NCI-H187 (cell line): ENCODE measurements at regions not wholly inside any gene's neighbourhood (a gene's known extent, or its start where the extent isn't known, plus 50 kb on each side); places are given as distances from the start of the nearest gene placed in this dataset.
A peak's percentile ranks its signal among the peaks of the same experiment; 100 is the strongest.

Source experiments
- DNase-seq, 2 experiments: peaks; one replicate each; lab custom pipeline; 2025; lab: John Stamatoyannopoulos, UW

DNA sequence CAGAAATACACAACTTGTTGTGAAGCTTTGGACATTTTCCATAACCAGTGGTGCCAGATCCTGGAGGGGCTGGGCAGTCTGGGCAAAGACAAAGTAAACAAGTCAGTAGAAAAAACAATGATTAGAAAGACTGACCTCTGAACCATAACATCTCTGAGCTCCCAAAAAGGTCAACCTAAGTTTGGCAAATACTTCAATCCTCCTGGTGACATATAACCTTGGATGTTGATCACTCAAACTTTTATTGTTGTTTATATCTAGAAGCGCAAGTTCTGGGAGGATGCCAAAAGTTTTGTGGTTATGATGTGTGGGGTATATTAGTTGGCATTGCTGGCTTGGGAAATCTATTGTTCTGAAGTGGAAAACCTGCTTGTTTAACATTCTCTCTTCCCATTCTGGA, 257.7 kb downstream of the DIPK2A start:
- no peak for DNase-seq

- DNase-seq = no peak
These were observed 258.3 kb downstream of the DIPK2A start for GRCh38 chr3:144229953-144230352.

GRCh38 chr3:144235489-144235888, 263.9 kb downstream of the DIPK2A start:
- no peak for DNase-seq

- DNase-seq = no peak
These were observed 265.7 kb downstream of the DIPK2A start for GRCh38 chr3:144237351-144237750.

GRCh38 chr3:144241404-144241803, 269.8 kb downstream of the DIPK2A start:
- no peak for DNase-seq

DNA sequence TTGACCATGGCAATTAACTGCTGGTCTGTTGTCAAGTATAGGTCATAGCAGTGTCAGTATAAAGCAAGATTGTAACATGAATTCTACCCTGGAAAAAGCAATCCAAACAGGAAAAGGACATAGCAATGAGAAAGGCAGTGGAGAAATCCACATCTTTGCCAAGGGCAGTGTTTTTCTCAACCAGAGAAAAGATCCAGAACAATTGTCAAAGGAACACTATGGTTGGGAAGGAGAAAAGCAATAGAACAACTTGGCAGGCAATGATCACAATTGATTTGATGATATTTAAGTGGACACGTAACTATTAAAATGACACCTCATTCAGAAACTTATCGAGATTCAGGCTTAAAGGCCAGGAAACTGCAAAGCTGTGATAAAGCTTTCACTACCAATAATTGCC, 271.1 kb downstream of the DIPK2A start:
- DNase-seq = no peak

GRCh38 chr3:144244662-144245061, 273.0 kb downstream of the DIPK2A start:
- DNase-seq = no peak

DNA sequence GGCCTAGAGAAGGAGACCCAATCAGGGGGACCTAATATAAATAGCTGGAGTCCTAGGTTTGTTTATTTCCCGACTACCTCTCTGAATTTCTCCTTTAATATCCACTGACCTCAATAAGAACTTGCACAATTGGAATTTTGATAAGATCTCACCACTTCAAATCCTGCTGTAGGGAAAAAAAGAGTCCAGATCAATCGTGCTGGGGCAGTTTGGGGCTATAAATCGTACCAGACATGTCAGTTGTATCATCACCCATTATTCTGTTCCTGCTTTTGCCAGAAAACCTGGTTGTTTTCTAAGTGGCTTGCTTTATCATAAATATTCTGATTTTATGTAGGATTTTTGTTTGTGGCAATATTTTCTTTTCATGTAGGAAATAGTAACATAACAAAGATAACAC, 281.3 kb downstream of the DIPK2A start:
- DNase-seq = no peak

GRCh38 chr3:144257381-144257780, 285.8 kb downstream of the DIPK2A start:
- DNase-seq = no peak

GRCh38 chr3:144259267-144259666, 287.6 kb downstream of the DIPK2A start:
- peak; percentile 57 to 60 for DNase-seq

DNA sequence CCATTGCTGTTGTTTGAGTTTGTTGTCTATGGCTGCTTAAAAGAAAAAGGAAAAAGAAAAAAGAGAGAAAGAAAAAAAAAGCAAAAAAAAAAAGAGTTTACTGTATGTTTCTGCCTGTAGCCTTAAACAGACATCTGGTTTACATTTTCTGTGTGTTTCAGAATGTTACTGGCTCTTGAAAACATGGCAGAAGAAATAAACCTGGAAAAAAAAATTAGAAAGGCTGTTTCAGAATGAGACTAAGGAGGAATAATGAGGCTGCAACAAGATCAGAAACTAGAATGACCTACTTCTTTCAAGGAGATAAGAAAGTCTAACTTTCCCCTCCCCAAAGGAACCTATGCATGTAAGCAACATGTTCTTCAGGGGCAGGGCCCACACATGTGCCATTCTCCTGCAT, 292.1 kb downstream of the DIPK2A start:
- no peak for DNase-seq

- DNase-seq = no peak
These were observed 292.7 kb downstream of the DIPK2A start for GRCh38 chr3:144264350-144264749.

DNA sequence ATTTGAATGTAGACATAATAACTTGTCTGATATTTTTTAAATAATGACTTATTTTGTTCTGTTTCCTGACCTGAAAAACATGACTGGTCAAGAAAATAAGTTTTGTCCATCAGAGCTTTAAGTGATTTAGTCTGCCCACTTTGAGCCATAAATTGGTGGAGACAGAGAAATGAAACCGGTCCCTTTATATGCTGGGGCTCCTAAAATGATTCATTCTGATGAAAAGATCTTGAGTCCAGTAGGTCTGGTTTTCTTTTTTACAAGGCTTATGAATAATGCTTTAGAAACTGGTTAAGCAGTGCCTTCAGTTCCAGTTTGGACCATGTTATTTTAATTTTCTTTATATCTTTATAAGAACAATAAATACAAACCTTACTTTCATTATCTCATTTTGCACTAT, 293.2 kb downstream of the DIPK2A start:
- DNase-seq = no peak

DNA sequence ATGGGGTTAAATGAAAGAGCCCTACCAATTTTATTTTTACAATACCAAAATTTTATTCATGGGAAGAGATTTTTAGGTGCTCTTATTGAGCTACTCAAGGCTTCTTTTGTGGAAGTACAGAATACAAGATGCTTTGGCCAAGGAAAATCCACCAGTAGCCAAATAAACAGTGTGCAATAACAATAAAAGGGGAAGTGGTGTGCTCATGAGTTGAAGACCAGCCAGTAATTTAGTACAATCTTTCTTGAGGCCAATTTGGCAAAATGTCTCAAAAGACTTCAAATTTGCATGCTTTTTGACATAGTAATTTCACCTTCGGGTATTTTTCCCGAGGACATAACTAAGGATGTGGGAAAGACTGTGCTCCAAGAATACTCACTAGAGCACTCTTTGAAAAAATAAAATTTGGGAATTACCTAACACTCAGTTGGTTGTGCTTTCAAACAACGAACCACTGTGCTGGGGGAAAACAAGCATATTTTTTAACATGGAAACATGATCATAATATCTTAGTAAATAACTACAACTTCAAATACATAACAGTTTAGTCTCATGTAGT, 294.0 kb downstream of the DIPK2A start:
- no peak for DNase-seq

DNA sequence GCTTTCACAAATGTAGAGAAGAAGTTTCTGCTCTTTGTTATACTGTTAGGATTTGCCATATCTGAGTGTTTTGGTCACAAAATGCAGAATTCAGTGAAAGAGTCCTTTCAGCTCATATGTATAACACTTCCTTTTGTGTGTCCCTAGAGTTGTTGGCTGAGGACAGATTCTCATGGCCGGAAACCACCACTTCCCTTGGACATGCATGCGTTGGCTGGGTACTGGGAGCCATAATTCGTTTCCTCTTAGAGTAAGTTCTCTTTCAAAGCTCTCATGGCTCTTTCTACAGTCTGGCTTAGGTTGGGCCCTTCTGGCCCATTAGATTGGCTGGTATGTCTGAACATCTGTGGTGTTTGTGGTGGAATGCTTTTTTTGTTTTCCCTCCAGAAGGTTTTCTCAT, 298.5 kb downstream of the DIPK2A start:
- no peak for DNase-seq

- peak; percentile 15 to 69 for DNase-seq
These were observed 301.1 kb downstream of the DIPK2A start for GRCh38 chr3:144272680-144273079.

- DNase-seq = no peak
These were observed 302.0 kb downstream of the DIPK2A start for GRCh38 chr3:144273601-144274000.

DNA sequence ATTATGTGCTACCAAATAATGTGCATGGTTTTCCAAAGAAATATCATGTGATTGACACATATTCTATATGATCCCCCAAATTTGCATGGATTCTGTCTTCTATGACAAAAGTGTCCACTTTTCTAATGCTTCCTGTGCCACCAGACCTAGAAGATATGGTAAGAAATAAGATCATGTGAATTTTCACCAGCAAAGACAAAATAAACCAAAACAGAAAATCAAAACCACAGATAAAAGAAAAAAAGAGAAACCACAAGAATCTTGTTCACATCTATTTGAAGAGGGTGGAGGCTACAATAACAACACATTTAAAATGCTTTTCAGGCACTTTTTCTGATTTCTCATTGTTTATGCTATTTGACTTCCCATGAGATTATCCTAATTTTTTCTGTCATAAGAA, 303.4 kb downstream of the DIPK2A start:
- DNase-seq = no peak

DNA sequence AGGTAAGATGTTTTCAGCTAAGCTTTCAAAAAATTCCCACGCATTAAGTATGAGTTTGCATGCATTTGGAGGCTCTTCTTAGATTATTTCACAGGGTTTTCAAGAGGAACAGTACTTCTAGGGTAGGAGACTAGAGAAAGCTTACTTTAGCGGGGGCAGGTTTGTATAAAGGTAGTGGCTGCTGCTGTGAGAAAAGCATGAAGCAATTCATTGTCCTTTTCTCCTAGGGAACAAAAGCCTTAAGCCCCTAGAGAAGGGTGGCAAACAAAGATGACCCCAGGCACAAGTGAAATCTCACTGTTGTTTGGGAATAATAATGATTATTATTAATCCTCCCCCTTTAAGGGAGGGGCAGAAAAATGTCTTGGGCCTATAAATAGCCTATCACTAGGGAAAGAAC, 310.7 kb downstream of the DIPK2A start:
- no peak for DNase-seq

GRCh38 chr3:144286235-144286910, 314.8 kb downstream of the DIPK2A start:
- no peak for DNase-seq

DNA sequence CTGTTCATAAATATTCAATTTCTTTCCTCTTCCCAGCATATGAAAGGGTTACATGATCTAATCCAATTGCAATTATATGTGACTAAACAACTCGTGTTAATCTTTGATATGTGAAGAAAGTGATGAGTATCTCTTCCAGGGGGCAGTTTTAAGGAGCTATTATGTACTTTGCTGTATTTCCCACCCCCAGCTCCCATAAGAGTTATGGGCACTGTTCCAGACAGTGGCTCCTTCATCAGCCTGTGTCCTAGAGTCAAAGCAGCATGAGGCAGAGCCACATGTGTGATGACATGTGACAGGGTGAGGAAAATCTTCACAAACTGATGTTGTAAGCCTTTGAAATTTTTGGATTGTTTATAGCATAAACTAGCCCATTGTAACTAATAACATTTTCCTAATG, 315.4 kb downstream of the DIPK2A start:
- no peak for DNase-seq

DNA sequence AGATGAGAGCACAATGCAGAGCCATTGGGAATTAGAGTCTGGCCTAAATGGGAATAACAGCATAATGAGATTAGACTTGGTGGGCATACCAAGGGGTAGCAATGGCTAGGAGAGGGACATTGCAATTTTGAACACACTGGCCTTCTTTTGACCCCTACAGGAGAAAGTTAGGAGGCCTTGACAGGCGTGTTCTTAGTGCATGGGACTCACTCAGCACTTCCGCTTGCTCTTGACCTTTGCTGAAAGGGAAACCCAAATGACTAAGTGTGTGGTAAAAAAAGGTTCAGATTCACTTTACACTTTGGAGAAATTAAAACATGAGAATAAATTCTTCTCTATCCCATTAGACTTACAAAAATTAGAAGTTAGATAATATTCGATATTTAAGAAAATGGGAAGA, 317.4 kb downstream of the DIPK2A start:
- no peak for DNase-seq

DNA sequence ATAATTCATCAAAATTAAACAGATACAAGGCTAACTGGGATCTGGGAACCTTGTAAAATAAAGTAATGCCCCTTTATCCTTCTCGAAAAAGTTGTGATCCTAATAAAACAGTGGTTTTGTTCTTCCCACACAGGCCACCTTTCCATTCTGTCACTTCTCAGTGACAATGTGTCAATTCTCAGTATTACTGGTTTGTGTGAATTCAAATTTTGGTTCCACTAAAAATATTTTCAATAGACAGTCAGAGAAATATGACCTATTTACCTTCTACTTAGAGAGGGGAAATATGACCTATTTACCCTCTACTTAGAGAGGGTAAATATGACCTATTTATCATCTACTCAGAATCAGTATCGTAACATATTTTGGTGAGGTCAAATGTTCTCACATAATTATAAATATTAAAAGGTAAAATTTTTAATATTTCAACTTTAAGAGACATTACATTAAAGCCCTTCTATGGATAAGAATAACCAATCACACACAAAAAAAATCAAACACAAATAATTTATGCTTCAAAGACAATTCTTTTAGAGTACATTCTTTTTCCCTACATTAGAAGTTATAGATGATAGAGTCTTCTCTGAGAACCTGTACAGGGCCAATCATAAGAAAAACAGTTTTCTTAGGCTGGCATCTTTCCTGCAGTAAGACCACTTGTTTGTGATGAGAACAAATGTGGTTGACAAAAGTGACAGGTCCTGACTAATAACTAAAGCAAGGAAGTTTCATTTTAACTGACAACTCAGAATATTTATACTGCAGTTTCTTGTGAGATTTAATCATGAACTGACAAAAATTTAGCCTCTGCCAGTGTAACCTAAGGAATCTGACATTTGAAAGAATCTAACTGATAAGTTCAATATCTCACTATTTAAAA, 323.3 kb downstream of the DIPK2A start:
- DNase-seq = no peak
